G401 (cell line): ENCODE measurements at regions not wholly inside any gene's neighbourhood (a gene's known extent, or its start where the extent isn't known, plus 50 kb on each side); places are given as distances from the start of the nearest gene placed in this dataset.
A peak's percentile ranks its signal among the peaks of the same experiment; 100 is the strongest.

Experiments
- DNase-seq: peaks from one replicate; pipeline ENCODE4 v3.0.0-alpha.2; 2015; ENCODE audit warnings: low spot score
- in situ Hi-C: cut with HindIII; loops from 2 replicates; pipeline ENCODE4 v1.10.0; 2016; ENCODE audit warnings: low sequenced_read_pairs, mixed read lengths

DNA sequence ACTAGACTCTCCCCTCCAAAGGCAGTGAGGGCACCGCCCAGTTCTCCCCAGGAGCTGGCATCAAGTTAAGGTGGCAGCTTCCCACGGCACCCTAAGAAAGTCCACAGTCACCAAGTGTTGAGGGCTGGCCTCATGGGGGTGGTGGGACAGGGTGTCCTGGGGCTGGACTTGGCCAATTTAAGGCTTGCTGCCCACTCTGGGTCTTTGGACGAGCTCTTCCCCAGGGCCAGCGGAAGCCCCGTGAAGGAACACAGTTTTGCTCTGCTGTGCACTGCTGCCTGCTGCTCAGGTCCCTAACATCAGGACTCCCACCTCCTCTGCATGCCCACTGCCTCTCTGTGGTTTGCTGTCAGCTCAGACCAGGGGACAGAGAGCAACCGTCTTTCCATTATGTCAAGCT, 57.3 kb upstream of the TMEM72 start:
- no peak for DNase-seq
- in situ Hi-C loops: no loop called here

GRCh38 chr10:44854693-44855350, 56.3 kb upstream of the TMEM72 start:
- DNase-seq: no peak
- in situ Hi-C loops: no loop called here

DNA sequence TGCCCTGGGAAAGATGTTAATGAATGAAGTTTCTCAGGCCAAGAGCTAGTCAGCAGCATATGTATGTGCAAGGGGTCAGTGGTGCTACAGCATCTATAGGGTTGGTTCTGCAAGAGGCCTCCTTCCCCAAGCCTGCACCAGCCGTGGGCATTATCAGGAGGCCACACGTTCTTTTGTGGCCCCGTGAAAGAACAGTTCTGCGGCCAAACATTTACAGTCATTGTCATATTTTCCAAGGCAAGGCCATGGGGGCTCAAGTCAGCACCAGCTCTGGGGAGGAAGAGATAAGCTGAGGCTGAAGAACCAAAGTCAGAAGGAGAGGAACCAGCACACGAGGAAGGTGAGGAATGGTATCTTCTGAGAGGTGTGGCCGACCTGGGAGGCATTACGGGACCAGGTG, 54.4 kb upstream of the TMEM72 start:
- in situ Hi-C loops: no loop called here
- no peak for DNase-seq

- in situ Hi-C loops: no loop called here
- DNase-seq: peak; percentile 50
These were observed 53.6 kb upstream of the TMEM72 start for GRCh38 chr10:44857363-44858016.

DNA sequence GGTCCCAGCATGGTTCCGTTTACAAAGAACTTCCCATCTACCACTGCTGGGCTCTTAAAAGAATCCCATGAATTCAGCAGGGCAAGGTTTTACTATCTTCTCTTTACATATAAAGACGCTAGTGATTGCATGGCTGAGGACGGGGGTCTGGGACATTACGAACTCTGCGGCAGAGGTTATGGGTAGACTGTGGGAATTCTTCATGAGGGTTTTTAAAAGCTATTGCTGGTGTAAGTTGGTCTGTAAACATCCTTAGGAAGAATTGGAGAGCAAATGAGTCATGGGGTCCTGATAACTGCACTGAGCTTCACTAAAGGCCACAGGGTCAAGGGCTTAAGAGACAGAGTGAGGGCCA, 53.1 kb upstream of the TMEM72 start:
- no peak for DNase-seq
- in situ Hi-C loops: no loop called here

GRCh38 chr10:44858988-44859387, 52.1 kb upstream of the TMEM72 start:
- in situ Hi-C loops: no loop called here
- no peak for DNase-seq

GRCh38 chr10:44859546-44860285, 51.4 kb upstream of the TMEM72 start:
- DNase-seq: no peak
- in situ Hi-C loops: no loop called here

GRCh38 chr10:44860811-44861736, 50.1 kb upstream of the TMEM72 start:
- no peak for DNase-seq
- in situ Hi-C loops: no loop called here
